ENCODE measurements at regions not wholly inside any gene's neighbourhood (a gene's known extent, or its start where the extent isn't known, plus 50 kb on each side); places are given as distances from the start of the nearest gene placed in this dataset.

GRCh38 chr11:91470656-91471055 lies 754.0 kb upstream of the FAT3 start:
- DNase-seq (ENCODE audit: low read depth, low spot score): no peak
- Histone ChIP-seq H3K4me3 (ENCODE audit: low read depth in 2 of 2, low read length in 2 of 2) (no peak overlapping the region), H3K4me1 (ENCODE audit: control insufficient read depth, insufficient read depth, low read length) (no peaks in the 10 kb centered on the region), H3K36me3 (ENCODE audit: control insufficient read depth, insufficient read depth, low read length) (no peaks in the 10 kb centered on the region), H3K27me3 (ENCODE audit: control insufficient read depth, insufficient read depth, low read length) (no peaks in the 10 kb centered on the region), H3K9me3 (ENCODE audit: control insufficient read depth, insufficient read depth, low read depth, low read length) (no peaks in the 10 kb centered on the region), H3K27ac (ENCODE audit: low read length) (no peak overlapping the region)
- intact Hi-C loops (cut with micrococcal nuclease; ENCODE audit: unreplicated experiment): no loop called here
- no peak for TF ChIP-seq REST (IDR thresholded peaks at IDR 0.05; ENCODE audit: insufficient read depth in 1 of 2, low read depth in 2 of 2, low read length in 1 of 2)
- TF ChIP-seq POLR2AphosphoS5 (IDR thresholded peaks at IDR 0.05; ENCODE audit: low read depth, low read length): no peak
- no peak for TF ChIP-seq TCF7L2 (IDR thresholded peaks at IDR 0.05; ENCODE audit: low read depth, low read length)
- TF ChIP-seq CTCF (IDR thresholded peaks at IDR 0.05): no peak
- TF ChIP-seq SIN3A (IDR thresholded peaks at IDR 0.05; ENCODE audit: borderline replicate concordance, insufficient read depth, low read depth, low read length): no peak
- ChIA-PET POLR2A (no interaction called here), CTCF (no interaction called here)
- in situ Hi-C loops (cut with HindIII; ENCODE audit: low pct_unique_long_range_greater_than_20kb, low sequenced_read_pairs): no loop called here
- ATAC-seq: no peak
- BruUV-seq (replicated peaks): no TSS peak

- in situ Hi-C loops (cut with HindIII; ENCODE audit: low pct_unique_long_range_greater_than_20kb, low sequenced_read_pairs): no loop called here
- no TSS peak for BruUV-seq (replicated peaks)
- intact Hi-C loops (cut with micrococcal nuclease; ENCODE audit: unreplicated experiment): no loop called here
- no peaks in the 10 kb centered on the region for H3K27me3 ChIP-seq (ENCODE audit: control insufficient read depth, insufficient read depth, low read length)
- no peaks in the 10 kb centered on the region for H3K9me3 ChIP-seq (ENCODE audit: control insufficient read depth, insufficient read depth, low read depth, low read length)
- no peak for TF ChIP-seq POLR2AphosphoS5 (IDR thresholded peaks at IDR 0.05; ENCODE audit: low read depth, low read length)
- TF ChIP-seq REST (IDR thresholded peaks at IDR 0.05; ENCODE audit: insufficient read depth in 1 of 2, low read depth in 2 of 2, low read length in 1 of 2): no peak
- no peak for TF ChIP-seq SIN3A (IDR thresholded peaks at IDR 0.05; ENCODE audit: borderline replicate concordance, insufficient read depth, low read depth, low read length)
- TF ChIP-seq CTCF (IDR thresholded peaks at IDR 0.05): no peak
- no peak for TF ChIP-seq TCF7L2 (IDR thresholded peaks at IDR 0.05; ENCODE audit: low read depth, low read length)
- no peak overlapping the region for H3K4me3 ChIP-seq (ENCODE audit: low read depth in 2 of 2, low read length in 2 of 2)
- POLR2A ChIA-PET: no interaction called here
- CTCF ChIA-PET: no interaction called here
- no peak overlapping the region for H3K27ac ChIP-seq (ENCODE audit: low read length)
- no peaks in the 10 kb centered on the region for H3K4me1 ChIP-seq (ENCODE audit: control insufficient read depth, insufficient read depth, low read length)
- no peaks in the 10 kb centered on the region for H3K36me3 ChIP-seq (ENCODE audit: control insufficient read depth, insufficient read depth, low read length)
- ATAC-seq (no peak), DNase-seq (ENCODE audit: low read depth, low spot score) (no peak)
Observed at GRCh38 chr11:91459840-91460239, 764.8 kb upstream of the FAT3 start.
